ENCODE measurements at regions not wholly inside any gene's neighbourhood (a gene's known extent, or its start where the extent isn't known, plus 50 kb on each side); places are given as distances from the start of the nearest gene placed in this dataset.

DNA sequence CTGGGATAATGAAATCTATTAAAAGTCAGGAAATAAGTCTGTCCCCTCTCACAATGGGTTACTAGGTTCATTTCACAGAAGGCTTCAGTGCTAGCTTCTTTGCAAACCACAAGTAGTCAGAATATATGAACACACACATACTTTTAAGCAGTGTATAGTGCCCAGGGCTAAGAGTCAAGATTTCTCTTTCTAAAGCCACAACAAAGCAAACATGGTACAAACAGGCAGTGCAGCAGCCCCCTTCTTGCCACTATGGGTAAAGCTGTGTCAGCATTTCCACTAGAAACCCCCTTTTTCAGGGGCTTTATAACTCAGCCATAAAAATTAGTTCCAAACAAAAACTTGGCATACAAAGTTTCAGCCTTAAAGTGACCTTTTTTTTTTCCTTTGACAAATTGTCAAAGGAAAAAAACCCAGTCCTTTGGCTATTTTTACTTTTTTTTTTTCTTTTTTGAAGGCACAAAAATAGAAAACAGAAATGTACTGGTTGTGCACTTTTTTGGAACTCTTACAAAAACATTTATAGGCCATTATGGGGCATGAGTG, 315.4 kb downstream of the LMO4 start:
- TF ChIP-seq, protein P1, sequence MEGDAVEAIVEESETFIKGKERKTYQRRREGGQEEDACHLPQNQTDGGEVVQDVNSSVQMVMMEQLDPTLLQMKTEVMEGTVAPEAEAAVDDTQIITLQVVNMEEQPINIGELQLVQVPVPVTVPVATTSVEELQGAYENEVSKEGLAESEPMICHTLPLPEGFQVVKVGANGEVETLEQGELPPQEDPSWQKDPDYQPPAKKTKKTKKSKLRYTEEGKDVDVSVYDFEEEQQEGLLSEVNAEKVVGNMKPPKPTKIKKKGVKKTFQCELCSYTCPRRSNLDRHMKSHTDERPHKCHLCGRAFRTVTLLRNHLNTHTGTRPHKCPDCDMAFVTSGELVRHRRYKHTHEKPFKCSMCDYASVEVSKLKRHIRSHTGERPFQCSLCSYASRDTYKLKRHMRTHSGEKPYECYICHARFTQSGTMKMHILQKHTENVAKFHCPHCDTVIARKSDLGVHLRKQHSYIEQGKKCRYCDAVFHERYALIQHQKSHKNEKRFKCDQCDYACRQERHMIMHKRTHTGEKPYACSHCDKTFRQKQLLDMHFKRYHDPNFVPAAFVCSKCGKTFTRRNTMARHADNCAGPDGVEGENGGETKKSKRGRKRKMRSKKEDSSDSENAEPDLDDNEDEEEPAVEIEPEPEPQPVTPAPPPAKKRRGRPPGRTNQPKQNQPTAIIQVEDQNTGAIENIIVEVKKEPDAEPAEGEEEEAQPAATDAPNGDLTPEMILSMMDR (conservative IDR thresholded peaks at IDR 0.05; ENCODE audit: low read length): no peak
- no peak for TF ChIP-seq EZH2phosphoT487 (IDR thresholded peaks at IDR 0.05; ENCODE audit: borderline replicate concordance, low read depth, low read length)

Data from OCI-LY7 (cell line).